NCI-H1105 (cell line): ENCODE measurements at regions not wholly inside any gene's neighbourhood (a gene's known extent, or its start where the extent isn't known, plus 50 kb on each side); places are given as distances from the start of the nearest gene placed in this dataset.

Experiments
- DNase-seq: peaks from one replicate; lab custom pipeline; 2025; lab: John Stamatoyannopoulos, UW

DNA sequence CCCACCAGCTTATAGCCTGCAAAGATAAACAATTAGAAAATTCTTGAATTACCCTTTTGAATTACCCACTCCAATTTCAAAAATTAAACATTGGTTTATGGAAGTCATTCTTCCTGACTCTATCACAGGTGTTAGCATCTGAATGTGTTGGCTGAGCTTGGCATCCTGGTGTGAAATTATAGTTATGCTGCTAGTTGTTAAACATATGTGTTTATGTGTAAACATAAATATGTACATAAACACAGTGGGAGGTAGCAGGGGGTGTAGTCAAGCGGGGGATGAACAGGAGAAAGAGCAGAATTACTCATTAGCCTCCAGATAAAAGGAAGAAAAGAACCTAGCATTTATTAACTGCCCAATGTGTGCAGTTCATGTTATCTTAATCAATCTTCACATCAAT, 530.2 kb downstream of the MCTP2 start:
- no peak for DNase-seq

GRCh38 chr15:94769089-94769488, 537.7 kb downstream of the MCTP2 start:
- DNase-seq: no peak

DNA sequence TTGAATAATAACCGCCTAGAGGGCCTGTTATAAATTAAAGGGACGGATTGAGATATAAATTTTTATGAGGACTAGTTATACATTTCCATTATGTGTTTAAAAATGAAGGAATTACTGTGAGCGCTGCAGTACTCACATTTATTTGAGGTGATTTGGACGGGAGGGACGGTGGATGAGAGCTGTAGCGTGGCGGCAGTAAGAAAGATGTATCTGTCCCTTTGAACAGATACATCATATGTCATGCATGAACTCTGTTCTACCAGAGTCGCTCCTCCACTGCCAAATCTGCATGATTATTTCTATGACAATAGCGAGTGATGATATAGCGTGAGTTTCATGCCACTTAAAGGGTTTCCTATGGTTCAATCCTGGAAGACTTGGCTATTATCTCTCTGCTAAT, 538.8 kb downstream of the MCTP2 start:
- no peak for DNase-seq

- no peak for DNase-seq
These were observed 545.7 kb downstream of the MCTP2 start for GRCh38 chr15:94777037-94777436.

DNA sequence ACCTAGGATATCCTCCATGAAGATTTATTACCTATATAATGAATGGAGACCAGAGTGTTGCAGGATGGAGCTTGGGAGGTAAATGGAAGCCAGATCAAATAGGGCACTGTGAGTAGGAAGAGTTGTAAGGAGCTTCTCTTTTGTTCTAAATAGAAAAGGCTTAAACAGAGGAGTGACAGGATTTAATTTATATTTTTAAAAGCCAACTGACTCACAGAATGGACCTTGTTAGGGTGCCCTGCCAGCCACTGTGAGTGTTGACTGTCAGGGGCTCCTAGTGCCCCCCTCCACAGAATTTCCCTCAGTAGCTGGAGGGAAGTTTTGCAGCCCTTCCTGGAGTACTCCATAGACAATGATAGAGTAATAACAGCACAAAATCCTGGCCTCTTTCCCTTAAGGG, 547.5 kb downstream of the MCTP2 start:
- DNase-seq: no peak

- no peak for DNase-seq
These were observed 548.8 kb downstream of the MCTP2 start for GRCh38 chr15:94780166-94780565.

DNA sequence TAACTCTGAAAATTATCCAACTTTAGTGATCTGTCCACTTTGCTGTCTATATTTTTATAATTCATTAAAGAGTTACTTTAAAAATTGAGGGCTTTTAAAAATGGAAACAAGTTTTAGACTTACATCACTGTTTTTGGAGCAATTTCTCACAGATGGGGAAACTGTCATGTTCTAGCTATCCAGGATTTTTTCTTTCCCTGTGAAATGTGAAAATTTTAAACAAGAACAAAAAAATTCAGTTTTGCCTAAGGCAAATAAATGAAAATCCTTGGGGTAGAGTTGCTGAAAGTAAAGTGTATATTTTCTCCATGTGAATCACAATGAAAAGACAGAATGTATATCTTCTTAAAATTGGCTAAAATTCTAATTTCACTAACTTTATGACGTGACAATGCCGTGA, 553.7 kb downstream of the MCTP2 start:
- no peak for DNase-seq

GRCh38 chr15:94791008-94791407, 559.6 kb downstream of the MCTP2 start:
- DNase-seq: no peak

- no peak for DNase-seq
These were observed 560.1 kb downstream of the MCTP2 start for GRCh38 chr15:94791510-94791909.

- DNase-seq: peak; percentile 43
These were observed 560.8 kb downstream of the MCTP2 start for GRCh38 chr15:94792196-94792595.

DNA sequence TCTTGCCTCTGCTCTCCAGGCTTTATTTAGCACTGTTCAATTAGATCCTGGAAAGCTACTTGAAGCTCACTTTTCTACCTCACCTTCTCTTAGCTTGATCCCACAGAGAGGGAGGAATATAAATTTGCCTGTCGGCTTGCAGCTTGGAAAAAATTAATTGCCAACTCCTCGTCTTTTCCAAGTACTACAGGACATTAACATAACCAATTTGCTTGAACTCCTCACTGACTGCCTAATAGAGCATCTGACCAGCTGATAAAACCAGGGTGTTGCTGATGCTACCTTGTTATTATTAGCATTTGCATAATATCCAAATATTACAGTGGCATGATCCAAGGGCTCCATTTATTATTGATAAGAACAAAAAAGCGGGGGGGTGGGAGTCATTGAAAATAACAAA, 561.8 kb downstream of the MCTP2 start:
- no peak for DNase-seq

GRCh38 chr15:94793641-94794040, 562.3 kb downstream of the MCTP2 start:
- DNase-seq: no peak

DNA sequence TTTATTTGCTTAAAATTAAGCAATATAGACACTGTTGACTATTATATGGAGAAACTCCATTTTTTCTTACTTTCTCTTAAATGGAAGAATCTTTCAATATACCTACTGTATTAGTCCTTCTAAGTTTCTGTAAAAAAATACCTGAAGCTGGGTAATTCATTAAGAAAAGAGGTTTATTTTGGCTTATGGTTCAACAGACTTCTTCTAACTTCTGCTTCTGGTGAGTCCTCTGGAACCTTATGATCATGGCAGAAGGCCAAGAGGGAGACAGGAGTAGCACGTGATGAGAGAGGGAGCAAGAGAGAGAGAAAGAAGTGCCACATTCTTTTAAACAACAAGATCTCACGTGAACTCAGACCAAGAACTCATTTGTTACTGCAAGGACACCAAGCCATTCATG, 573.3 kb downstream of the MCTP2 start:
- no peak for DNase-seq

- no peak for DNase-seq
These were observed 583.9 kb downstream of the MCTP2 start for GRCh38 chr15:94815110-94815731.

DNA sequence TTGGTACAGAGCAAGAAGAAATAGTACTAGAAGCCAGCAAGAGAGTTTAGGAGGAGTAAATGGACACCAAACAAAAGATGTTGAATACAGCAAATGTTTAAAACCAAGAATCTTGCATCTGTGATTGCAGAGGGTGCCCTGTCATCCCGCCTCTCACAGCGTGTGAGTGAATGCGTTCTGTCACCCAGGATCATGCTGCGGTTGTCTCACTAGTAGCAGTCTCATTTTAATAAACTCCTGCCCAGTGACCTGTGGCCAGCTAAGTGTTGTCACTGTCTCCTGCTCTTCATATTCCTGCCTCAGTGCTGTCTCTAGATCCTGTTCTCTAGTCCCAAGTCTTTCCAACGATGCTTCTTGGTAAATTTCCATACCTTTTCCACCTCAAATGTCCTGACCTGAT, 584.6 kb downstream of the MCTP2 start:
- no peak for DNase-seq

DNA sequence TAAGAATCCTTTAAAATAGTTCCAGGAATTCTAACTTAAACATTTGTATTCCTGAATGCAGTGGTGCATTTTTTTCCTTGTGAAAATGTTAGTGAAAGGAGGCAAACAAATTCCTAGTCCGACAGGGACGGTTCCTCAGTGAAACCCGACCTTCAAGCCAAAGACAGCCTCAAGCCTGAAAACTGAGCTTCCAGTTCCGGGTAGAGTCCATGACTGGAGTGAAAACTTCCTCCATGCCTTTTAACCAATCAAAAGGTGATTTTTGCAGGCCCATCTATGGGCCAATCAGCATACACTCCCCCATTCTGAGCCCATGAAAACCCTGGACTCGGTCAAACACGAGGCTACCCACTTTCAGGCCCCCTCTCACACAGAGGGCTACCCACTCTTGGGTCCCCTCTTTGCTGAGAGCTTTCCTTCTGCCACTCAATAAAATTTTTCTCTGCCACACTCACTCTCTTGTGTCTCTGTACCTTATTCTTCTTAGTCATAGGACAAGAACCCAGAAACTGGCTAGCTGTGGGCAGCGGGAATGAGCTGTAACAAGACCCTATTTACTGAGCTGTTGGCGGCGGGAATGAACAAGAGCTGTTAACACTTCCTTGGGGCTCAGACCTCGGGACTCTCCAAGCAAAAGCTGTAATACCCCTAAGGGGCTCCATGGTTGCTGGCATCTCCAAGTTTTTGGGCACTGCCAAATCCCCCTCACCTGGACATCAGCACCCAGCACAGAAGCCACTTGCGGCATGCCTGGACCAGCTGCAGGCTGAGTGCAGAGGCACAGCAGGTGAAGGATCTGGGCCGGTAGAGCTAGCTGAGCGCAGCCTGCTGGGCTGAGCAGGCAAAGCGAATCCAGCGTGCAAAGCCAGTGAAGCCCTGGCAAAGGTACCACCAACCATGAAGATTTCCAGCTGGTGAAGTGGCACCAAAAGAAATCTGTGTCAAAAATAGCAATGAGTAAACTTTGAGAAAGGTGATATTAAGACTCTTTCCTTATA, 598.8 kb downstream of the MCTP2 start:
- no peak for DNase-seq

GRCh38 chr15:94834000-94834399, 602.6 kb downstream of the MCTP2 start:
- DNase-seq: no peak

DNA sequence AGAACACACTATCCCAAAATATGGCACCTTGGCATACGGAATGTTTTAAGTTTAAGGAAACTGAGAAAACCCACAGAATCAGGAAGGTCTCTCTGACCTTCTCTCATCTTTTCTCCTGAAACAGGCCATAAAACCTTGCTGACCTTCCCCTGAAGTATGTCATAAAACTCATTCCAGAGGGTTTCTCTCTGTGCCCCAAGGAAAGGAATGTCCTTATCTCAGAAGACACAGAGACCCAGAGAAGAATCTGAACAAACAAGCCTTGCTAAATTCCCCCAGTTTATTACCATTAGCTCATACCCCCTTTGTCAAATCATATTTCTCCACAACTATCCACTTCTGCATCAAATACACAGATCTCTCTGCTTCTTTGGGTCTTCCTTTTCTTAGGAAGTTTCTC, 603.1 kb downstream of the MCTP2 start:
- DNase-seq: no peak

DNA sequence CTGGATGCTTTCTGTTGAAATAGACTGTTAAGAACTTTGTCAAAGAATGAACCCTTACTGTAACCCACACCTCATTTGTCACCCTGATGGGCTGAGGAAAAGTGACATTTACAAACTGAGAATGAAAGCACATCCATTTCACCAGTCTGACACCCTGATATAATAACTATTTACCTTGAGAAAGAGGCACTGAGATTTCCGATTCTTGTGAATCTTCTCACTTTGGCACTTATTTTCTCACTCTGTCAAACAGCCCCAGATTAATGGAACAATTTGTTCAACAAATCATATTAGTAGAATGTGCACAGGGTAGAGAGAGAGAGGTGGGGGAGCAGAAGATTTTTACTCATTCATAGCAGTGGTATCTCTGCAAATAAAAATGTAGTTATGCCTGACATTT, 606.9 kb downstream of the MCTP2 start:
- DNase-seq: no peak

DNA sequence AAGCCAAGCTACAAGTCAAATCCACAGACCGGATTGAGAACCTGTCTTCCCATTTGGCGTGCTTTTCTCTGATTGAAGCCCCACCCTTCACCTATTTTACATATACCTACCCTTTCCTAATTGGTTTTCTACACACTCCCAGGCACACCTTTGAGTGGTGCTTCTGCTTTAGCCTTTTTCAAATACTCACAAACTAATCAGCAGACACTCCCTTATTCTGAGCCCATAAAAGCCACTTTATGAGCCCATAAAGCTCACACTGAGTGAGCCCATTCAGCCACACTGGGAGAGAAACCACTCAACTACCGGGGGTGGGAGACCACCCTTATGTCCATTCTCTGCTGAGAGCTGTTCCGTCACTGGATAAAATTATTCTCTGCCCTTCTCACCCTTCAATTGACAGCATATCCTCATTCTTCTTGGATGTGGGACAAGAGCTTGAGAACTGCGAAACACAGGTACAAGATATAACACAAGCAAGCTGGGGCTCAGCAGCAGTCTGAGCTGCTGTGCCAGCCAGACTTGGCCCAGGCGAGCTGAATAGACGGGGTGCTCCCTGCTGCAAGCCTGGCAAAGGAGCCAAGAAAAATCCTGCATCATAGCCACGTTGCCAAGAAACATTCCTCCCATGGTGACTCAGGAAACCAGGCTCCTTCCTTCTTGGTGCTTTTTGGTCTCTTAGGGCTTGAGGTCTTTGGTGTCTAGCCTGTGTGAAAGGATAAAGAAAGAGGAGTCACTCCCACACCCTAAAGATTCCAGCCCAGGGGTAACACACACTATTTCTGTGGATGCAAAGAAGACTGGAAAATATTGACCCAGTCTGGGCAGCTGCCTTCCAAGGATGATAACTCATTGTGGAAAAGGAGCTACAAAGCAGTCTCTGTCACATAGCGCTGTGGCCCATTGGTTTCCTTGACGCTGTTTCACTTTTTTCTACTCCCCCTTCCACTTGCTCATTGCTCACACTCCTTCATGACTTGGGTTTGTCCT, 609.7 kb downstream of the MCTP2 start:
- DNase-seq: no peak

DNA sequence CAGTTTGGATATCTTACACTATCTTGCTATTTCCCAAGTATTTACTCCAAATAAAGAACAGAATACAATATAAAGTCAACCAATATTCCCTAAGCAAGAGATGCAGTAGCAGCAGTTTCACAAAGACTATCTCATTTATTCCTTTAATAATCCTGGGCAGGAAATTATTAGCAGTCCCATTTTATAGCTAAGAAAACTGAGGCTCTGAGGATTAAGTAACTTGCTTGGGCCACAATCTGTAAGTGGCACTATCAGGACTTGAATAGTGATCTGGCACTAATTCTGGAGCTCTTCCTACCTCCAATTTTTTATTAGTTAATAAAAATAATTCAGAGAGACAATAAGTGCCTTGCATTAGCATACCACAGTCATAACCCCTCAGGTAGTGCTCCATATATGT, 611.7 kb downstream of the MCTP2 start:
- no peak for DNase-seq

DNA sequence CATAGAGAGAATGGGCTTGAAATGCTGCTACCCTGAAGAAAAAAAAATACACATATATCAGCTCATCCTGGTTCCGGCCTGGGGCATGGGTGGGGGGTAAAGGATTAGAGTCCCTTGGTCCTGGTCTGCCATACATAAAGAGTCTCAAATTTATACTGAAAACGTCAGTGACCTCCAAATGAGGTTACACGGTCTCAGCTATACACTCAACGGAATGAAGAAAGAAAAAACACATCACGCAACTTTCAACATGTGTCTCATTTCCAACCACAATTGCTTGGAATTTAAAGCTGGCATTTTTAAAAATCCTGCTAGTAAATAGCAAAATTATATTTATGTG, 612.8 kb downstream of the MCTP2 start:
- no peak for DNase-seq
